Fibroblast of the aortic adventitia (primary cell): ENCODE measurements at regions not wholly inside any gene's neighbourhood (a gene's known extent, or its start where the extent isn't known, plus 50 kb on each side); places are given as distances from the start of the nearest gene placed in this dataset.
"Not testable (repeated sequence)": the region's sequence is repeated elsewhere in the genome, so short reads cannot be mapped to it uniquely, and the experiment has no call there.

Source experiments
- DNase-seq: peaks from one replicate; pipeline ENCODE4 v3.0.0-alpha.2; 2010; ENCODE audit warnings: low read depth
- H3K4me3 ChIP-seq: 2 replicates; pipeline ENCODE4 v1.5.1; 2011; ENCODE audit warnings: low read depth, mild to moderate bottlenecking, control low read depth, low read length, moderate library complexity

- not testable (repeated sequence) for H3K4me3 ChIP-seq, DNase-seq
These were observed 55.1 kb upstream of the AGAP9 start for GRCh38 chr10:47578547-47578946.
